ENCODE measurements at regions not wholly inside any gene's neighbourhood (a gene's known extent, or its start where the extent isn't known, plus 50 kb on each side); places are given as distances from the start of the nearest gene placed in this dataset.

GRCh38 chr18:43919551-43919950 lies 642.3 kb upstream of the SYT4 start:
- H3K27ac ChIP-seq (ENCODE audit: low read depth, low read length): no peak overlapping the region
- no peak overlapping the region for H3K4me2 ChIP-seq (ENCODE audit: low read length)
- H3K79me1 ChIP-seq (ENCODE audit: low read length): no peaks in the 10 kb centered on the region
- H3K9me3 ChIP-seq (ENCODE audit: insufficient read depth, low read depth, low read length): no peaks in the 10 kb centered on the region
- H4K12ac ChIP-seq (ENCODE audit: low read depth, low read length): no peak overlapping the region
- no peak overlapping the region for H4K91ac ChIP-seq (ENCODE audit: low read depth, low read length)
- no peak overlapping the region for H3K14ac ChIP-seq (ENCODE audit: low read length)
- H3K18ac ChIP-seq (ENCODE audit: low read length): no peak overlapping the region
- no peak overlapping the region for H3K4ac ChIP-seq (ENCODE audit: low read depth, low read length)
- no peaks in the 10 kb centered on the region for H3K36me3 ChIP-seq (ENCODE audit: control insufficient read depth in 1 of 2, insufficient read depth in 2 of 2, low read length in 2 of 2)
- H3K23ac ChIP-seq (ENCODE audit: low read length): no peak overlapping the region
- H2AFZ ChIP-seq (ENCODE audit: insufficient read depth, low read length, poor library complexity): no peak overlapping the region
- DNase-seq: no peak
- no peak overlapping the region for H3K4me3 ChIP-seq (ENCODE audit: low read depth, low read length)
- no peak overlapping the region for H2BK5ac ChIP-seq (ENCODE audit: low read depth, low read length, poor library complexity)
- H2BK120ac ChIP-seq (ENCODE audit: insufficient read depth, low read length, poor library complexity): no peak overlapping the region
- H2AK5ac ChIP-seq (ENCODE audit: low read length): no peak overlapping the region
- no peak overlapping the region for H4K8ac ChIP-seq (ENCODE audit: low read depth, low read length)
- H2BK12ac ChIP-seq (ENCODE audit: low read length): no peak overlapping the region
- H3K9ac ChIP-seq (ENCODE audit: low read length): no peak overlapping the region
- H3K79me2 ChIP-seq (ENCODE audit: control insufficient read depth, insufficient read depth, low read length, poor library complexity): no peaks in the 10 kb centered on the region
- no peaks in the 10 kb centered on the region for H3K27me3 ChIP-seq (ENCODE audit: insufficient read depth, low read length)
- H3K4me1 ChIP-seq (ENCODE audit: control insufficient read depth in 1 of 2, insufficient read depth in 2 of 2, low read length in 2 of 2): no peaks in the 10 kb centered on the region

- Histone ChIP-seq H3K27ac (ENCODE audit: low read depth, low read length) (no peak overlapping the region), H3K36me3 (ENCODE audit: control insufficient read depth in 1 of 2, insufficient read depth in 2 of 2, low read length in 2 of 2) (no peaks in the 10 kb centered on the region), H4K8ac (ENCODE audit: low read depth, low read length) (no peak overlapping the region), H3K4me2 (ENCODE audit: low read length) (no peak overlapping the region), H2BK12ac (ENCODE audit: low read length) (no peak overlapping the region), H3K23ac (ENCODE audit: low read length) (no peak overlapping the region), H3K79me2 (ENCODE audit: control insufficient read depth, insufficient read depth, low read length, poor library complexity) (no peaks in the 10 kb centered on the region), H3K14ac (ENCODE audit: low read length) (no peak overlapping the region), H3K4me1 (ENCODE audit: control insufficient read depth in 1 of 2, insufficient read depth in 2 of 2, low read length in 2 of 2) (no peaks in the 10 kb centered on the region), H2BK5ac (ENCODE audit: low read depth, low read length, poor library complexity) (no peak overlapping the region), H4K91ac (ENCODE audit: low read depth, low read length) (no peak overlapping the region), H3K79me1 (ENCODE audit: low read length) (no peaks in the 10 kb centered on the region), H3K9me3 (ENCODE audit: insufficient read depth, low read depth, low read length) (no peaks in the 10 kb centered on the region), H3K18ac (ENCODE audit: low read length) (no peak overlapping the region), H2AK5ac (ENCODE audit: low read length) (no peak overlapping the region), H3K4me3 (ENCODE audit: low read depth, low read length) (no peak overlapping the region), H3K9ac (ENCODE audit: low read length) (no peak overlapping the region), H2AFZ (ENCODE audit: insufficient read depth, low read length, poor library complexity) (no peak overlapping the region), H3K4ac (ENCODE audit: low read depth, low read length) (no peak overlapping the region), H4K12ac (ENCODE audit: low read depth, low read length) (no peak overlapping the region), H2BK120ac (ENCODE audit: insufficient read depth, low read length, poor library complexity) (no peak overlapping the region), H3K27me3 (ENCODE audit: insufficient read depth, low read length) (no peaks in the 10 kb centered on the region)
- no peak for DNase-seq
- no CpG with 5 or more reads among the region's 3 CpGs for WGBS (ENCODE audit: extremely low coverage, insufficient coverage, insufficient read length)
Observed at GRCh38 chr18:43931439-43931838, 654.1 kb upstream of the SYT4 start.

- Histone ChIP-seq H3K27ac (ENCODE audit: low read depth, low read length) (no peak overlapping the region), H4K91ac (ENCODE audit: low read depth, low read length) (no peak overlapping the region), H2BK120ac (ENCODE audit: insufficient read depth, low read length, poor library complexity) (no peak overlapping the region), H3K27me3 (ENCODE audit: insufficient read depth, low read length) (no peaks in the 10 kb centered on the region), H4K8ac (ENCODE audit: low read depth, low read length) (no peak overlapping the region), H3K23ac (ENCODE audit: low read length) (no peak overlapping the region), H3K14ac (ENCODE audit: low read length) (no peak overlapping the region), H3K9ac (ENCODE audit: low read length) (no peak overlapping the region), H3K9me3 (ENCODE audit: insufficient read depth, low read depth, low read length) (no peaks in the 10 kb centered on the region), H2AFZ (ENCODE audit: insufficient read depth, low read length, poor library complexity) (no peak overlapping the region), H2BK5ac (ENCODE audit: low read depth, low read length, poor library complexity) (no peak overlapping the region), H3K36me3 (ENCODE audit: control insufficient read depth in 1 of 2, insufficient read depth in 2 of 2, low read length in 2 of 2) (no peaks in the 10 kb centered on the region), H3K4ac (ENCODE audit: low read depth, low read length) (no peak overlapping the region), H3K79me1 (ENCODE audit: low read length) (no peaks in the 10 kb centered on the region), H4K12ac (ENCODE audit: low read depth, low read length) (no peak overlapping the region), H3K4me1 (ENCODE audit: control insufficient read depth in 1 of 2, insufficient read depth in 2 of 2, low read length in 2 of 2) (no peaks in the 10 kb centered on the region), H2AK5ac (ENCODE audit: low read length) (no peak overlapping the region), H3K18ac (ENCODE audit: low read length) (no peak overlapping the region), H3K4me2 (ENCODE audit: low read length) (no peak overlapping the region), H3K4me3 (ENCODE audit: low read depth, low read length) (no peak overlapping the region), H2BK12ac (ENCODE audit: low read length) (no peak overlapping the region), H3K79me2 (ENCODE audit: control insufficient read depth, insufficient read depth, low read length, poor library complexity) (no peaks in the 10 kb centered on the region)
- no peak for DNase-seq
Observed at GRCh38 chr18:43932140-43932539, 654.9 kb upstream of the SYT4 start.

- H3K9ac ChIP-seq (ENCODE audit: low read length): no peak overlapping the region
- no peak overlapping the region for H2BK5ac ChIP-seq (ENCODE audit: low read depth, low read length, poor library complexity)
- H3K4ac ChIP-seq (ENCODE audit: low read depth, low read length): no peak overlapping the region
- H3K79me2 ChIP-seq (ENCODE audit: control insufficient read depth, insufficient read depth, low read length, poor library complexity): no peaks in the 10 kb centered on the region
- H3K4me2 ChIP-seq (ENCODE audit: low read length): no peak overlapping the region
- no peaks in the 10 kb centered on the region for H3K4me1 ChIP-seq (ENCODE audit: control insufficient read depth in 1 of 2, insufficient read depth in 2 of 2, low read length in 2 of 2)
- H2BK12ac ChIP-seq (ENCODE audit: low read length): no peak overlapping the region
- no peak for DNase-seq
- no peak overlapping the region for H2AK5ac ChIP-seq (ENCODE audit: low read length)
- no peak overlapping the region for H3K4me3 ChIP-seq (ENCODE audit: low read depth, low read length)
- no peak overlapping the region for H3K14ac ChIP-seq (ENCODE audit: low read length)
- no peak overlapping the region for H2AFZ ChIP-seq (ENCODE audit: insufficient read depth, low read length, poor library complexity)
- H3K18ac ChIP-seq (ENCODE audit: low read length): no peak overlapping the region
- WGBS (ENCODE audit: extremely low coverage, insufficient coverage, insufficient read length): no CpG with 5 or more reads among the region's 5 CpGs
- H4K12ac ChIP-seq (ENCODE audit: low read depth, low read length): no peak overlapping the region
- no peaks in the 10 kb centered on the region for H3K27me3 ChIP-seq (ENCODE audit: insufficient read depth, low read length)
- H3K27ac ChIP-seq (ENCODE audit: low read depth, low read length): no peak overlapping the region
- H3K79me1 ChIP-seq (ENCODE audit: low read length): no peaks in the 10 kb centered on the region
- H2BK120ac ChIP-seq (ENCODE audit: insufficient read depth, low read length, poor library complexity): no peak overlapping the region
- no peak overlapping the region for H4K91ac ChIP-seq (ENCODE audit: low read depth, low read length)
- H3K9me3 ChIP-seq (ENCODE audit: insufficient read depth, low read depth, low read length): no peaks in the 10 kb centered on the region
- no peaks in the 10 kb centered on the region for H3K36me3 ChIP-seq (ENCODE audit: control insufficient read depth in 1 of 2, insufficient read depth in 2 of 2, low read length in 2 of 2)
- H3K23ac ChIP-seq (ENCODE audit: low read length): no peak overlapping the region
- H4K8ac ChIP-seq (ENCODE audit: low read depth, low read length): no peak overlapping the region
Observed at GRCh38 chr18:43933177-43933576, 655.9 kb upstream of the SYT4 start.

- Histone ChIP-seq H3K4me1 (ENCODE audit: control insufficient read depth in 1 of 2, insufficient read depth in 2 of 2, low read length in 2 of 2) (no peaks in the 10 kb centered on the region), H4K91ac (ENCODE audit: low read depth, low read length) (no peak overlapping the region), H3K9me3 (ENCODE audit: insufficient read depth, low read depth, low read length) (no peaks in the 10 kb centered on the region), H2BK5ac (ENCODE audit: low read depth, low read length, poor library complexity) (no peak overlapping the region), H2AK5ac (ENCODE audit: low read length) (no peak overlapping the region), H3K27ac (ENCODE audit: low read depth, low read length) (no peak overlapping the region), H3K36me3 (ENCODE audit: control insufficient read depth in 1 of 2, insufficient read depth in 2 of 2, low read length in 2 of 2) (no peaks in the 10 kb centered on the region), H2AFZ (ENCODE audit: insufficient read depth, low read length, poor library complexity) (no peak overlapping the region), H2BK12ac (ENCODE audit: low read length) (no peak overlapping the region), H4K8ac (ENCODE audit: low read depth, low read length) (no peak overlapping the region), H3K79me2 (ENCODE audit: control insufficient read depth, insufficient read depth, low read length, poor library complexity) (no peaks in the 10 kb centered on the region), H3K23ac (ENCODE audit: low read length) (no peak overlapping the region), H4K12ac (ENCODE audit: low read depth, low read length) (no peak overlapping the region), H3K14ac (ENCODE audit: low read length) (no peak overlapping the region), H2BK120ac (ENCODE audit: insufficient read depth, low read length, poor library complexity) (no peak overlapping the region), H3K18ac (ENCODE audit: low read length) (no peak overlapping the region), H3K27me3 (ENCODE audit: insufficient read depth, low read length) (no peaks in the 10 kb centered on the region), H3K9ac (ENCODE audit: low read length) (no peak overlapping the region), H3K79me1 (ENCODE audit: low read length) (no peaks in the 10 kb centered on the region), H3K4ac (ENCODE audit: low read depth, low read length) (no peak overlapping the region), H3K4me2 (ENCODE audit: low read length) (no peak overlapping the region), H3K4me3 (ENCODE audit: low read depth, low read length) (no peak overlapping the region)
- DNase-seq: no peak
- no CpG with 5 or more reads among the region's 1 CpG for WGBS (ENCODE audit: extremely low coverage, insufficient coverage, insufficient read length)
Observed at GRCh38 chr18:43934322-43934721, 657.0 kb upstream of the SYT4 start.

Measured in trophoblast cell (in vitro differentiated cells and primary cell).